GM10266 (cell line): ENCODE measurements at regions not wholly inside any gene's neighbourhood (a gene's known extent, or its start where the extent isn't known, plus 50 kb on each side); places are given as distances from the start of the nearest gene placed in this dataset.

ENCODE experiments used
- DNase-seq: peaks from one replicate; pipeline ENCODE4 v3.0.0; 2012; ENCODE audit errors: extremely low spot score
- TF ChIP-seq, protein P1 (sequence below): IDR thresholded peaks from 2 replicates; pipeline ENCODE4 v1.5.1; 2012; ENCODE audit warnings: mild to moderate bottlenecking, low read depth; ENCODE audit not compliant: control insufficient read depth, insufficient read depth; ENCODE audit errors: missing control alignments

DNA sequence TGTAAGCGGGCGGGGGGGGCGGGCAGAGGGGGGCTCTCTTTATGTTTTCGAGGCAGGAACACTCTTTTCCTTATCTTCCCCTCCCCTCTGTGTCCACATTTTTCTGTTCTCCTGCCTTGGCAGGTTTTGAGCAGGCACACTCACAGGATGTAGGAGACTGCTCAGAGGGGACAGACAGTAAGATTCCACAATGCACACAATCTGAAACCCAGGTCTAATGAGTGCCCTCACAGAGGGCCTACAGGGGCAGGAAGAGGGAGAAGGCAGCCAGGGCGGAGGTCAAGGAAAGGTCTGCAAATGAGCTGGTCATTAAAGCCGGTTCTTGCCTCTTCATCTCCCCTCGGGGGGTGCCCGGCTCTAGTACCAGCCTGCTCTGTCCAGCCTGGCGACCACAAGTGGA, 106.1 kb upstream of the ATP6AP2 start:
- TF ChIP-seq, protein P1, sequence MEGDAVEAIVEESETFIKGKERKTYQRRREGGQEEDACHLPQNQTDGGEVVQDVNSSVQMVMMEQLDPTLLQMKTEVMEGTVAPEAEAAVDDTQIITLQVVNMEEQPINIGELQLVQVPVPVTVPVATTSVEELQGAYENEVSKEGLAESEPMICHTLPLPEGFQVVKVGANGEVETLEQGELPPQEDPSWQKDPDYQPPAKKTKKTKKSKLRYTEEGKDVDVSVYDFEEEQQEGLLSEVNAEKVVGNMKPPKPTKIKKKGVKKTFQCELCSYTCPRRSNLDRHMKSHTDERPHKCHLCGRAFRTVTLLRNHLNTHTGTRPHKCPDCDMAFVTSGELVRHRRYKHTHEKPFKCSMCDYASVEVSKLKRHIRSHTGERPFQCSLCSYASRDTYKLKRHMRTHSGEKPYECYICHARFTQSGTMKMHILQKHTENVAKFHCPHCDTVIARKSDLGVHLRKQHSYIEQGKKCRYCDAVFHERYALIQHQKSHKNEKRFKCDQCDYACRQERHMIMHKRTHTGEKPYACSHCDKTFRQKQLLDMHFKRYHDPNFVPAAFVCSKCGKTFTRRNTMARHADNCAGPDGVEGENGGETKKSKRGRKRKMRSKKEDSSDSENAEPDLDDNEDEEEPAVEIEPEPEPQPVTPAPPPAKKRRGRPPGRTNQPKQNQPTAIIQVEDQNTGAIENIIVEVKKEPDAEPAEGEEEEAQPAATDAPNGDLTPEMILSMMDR, result no peak
- no peak for DNase-seq

DNA sequence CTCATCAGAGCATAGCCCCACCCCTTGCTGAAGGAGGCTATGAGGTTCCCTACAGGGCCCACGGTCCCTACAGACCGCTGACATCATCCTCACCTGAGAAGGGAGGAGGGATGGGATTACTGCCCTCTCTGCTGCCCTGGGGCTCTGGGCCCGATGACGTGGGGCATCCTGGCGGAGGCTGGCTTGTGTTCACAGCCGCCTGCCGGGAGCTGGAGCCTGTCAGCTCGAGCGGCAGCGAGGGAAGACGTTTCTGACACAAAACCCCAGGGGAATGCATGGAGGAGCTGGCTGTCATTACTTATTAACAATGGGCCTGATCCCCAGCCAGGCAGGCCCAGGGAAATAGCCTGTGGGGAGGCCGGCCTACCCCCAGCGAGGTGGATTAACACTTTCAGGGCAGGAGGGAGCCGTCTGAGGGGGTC, 106.6 kb upstream of the ATP6AP2 start:
- TF ChIP-seq, protein P1, result no peak
- DNase-seq, result no peak

DNA sequence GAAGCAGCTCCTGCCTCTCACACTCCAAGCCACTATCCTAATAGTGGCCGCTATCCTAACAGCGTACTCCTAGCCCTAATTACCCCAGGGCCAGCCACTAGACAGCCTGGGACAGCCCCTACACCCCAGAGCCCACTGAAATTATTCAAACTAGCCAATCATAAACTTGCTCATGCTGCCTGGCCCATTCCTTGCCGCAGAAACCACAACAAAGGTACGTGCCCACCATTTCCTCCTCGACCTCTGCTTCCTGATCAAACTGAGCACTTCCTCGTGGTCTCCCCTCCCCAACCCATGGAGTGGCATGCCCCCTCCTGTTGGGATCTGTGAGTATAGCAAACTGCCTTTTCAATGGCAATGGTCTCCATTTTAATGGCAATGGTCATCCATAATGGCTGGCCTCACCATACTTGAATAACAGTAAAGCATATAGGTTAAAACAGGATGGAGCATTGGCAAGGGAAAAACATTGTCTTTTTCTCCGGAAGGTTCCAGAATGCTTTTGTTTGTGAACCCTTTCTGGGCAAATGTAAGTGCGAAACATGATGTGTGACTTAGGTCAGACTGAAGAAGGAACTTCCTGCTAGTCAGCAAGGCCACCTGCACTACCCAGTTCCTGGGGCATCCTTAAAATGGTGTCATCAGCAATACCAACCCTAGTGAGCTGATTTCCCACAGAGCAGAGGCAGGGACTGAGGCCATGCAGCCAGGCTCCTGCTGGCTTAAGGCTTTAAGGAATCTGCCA, 107.1 kb upstream of the ATP6AP2 start:
- DNase-seq, result no peak
- TF ChIP-seq, protein P1, result no peak

DNA sequence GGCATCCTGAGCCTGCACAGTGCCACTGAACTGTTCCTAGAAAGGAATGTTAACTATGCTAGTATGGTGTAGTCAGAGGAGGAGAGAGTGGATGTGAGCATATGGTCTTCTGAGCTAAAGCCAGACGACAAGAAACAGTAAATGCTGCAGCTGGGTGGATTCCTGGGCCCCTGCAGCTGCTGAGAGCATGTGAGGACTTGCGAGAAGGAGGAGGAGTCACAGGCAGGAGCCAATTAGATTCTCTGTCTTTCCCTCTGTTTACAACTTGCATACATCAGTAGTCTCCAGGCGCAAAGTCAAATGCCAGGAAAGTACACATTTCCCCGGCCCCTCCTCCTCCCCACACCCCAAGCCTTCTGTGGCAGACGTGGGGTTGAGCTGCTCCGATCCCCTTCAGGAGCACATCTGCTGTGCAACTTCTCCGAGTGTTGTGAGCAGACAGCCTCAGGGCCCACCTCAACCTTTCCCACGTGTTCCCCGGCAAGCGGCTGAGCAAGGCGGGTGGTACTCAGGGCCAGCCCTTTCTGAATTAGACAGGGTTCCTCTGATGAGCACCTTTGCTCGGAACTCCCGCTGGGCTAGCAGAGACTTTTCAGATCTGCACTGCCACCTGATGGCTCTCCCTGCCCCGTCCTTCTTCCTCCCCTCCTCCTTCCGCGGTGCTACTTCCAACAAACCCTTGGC, 108.7 kb upstream of the ATP6AP2 start:
- TF ChIP-seq, protein P1, result peak; percentile 39
- DNase-seq, result peak; percentile 23

DNA sequence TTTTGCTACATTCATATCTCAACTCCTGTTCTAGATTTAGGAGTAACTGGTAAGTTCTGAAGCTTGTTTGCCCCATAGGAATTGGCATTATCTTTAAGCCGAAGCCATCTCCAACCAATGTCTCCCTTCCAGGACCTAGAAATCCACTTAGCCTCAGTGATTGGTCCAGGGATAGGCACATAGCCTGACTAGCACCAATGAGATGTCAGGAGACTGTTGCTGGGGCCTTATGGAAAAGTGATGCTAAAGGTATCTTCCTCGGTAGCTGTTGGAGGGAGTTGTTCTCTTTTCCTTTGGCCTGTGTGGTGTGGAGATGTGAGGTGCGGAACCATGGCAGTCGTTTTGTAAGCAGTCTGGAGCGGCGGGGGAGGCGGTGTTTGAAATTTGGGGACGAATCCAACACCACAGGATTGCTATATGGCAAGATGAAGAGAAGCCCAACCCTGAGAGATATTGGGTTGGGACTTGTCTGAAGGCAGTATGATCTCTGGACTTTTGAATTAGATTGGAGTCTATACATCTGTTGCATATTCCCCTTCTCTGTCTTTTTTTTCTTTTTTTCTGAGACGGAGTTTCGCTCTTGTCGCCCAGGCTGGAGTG, 109.8 kb upstream of the ATP6AP2 start:
- DNase-seq, result no peak
- TF ChIP-seq, protein P1, result no peak

DNA sequence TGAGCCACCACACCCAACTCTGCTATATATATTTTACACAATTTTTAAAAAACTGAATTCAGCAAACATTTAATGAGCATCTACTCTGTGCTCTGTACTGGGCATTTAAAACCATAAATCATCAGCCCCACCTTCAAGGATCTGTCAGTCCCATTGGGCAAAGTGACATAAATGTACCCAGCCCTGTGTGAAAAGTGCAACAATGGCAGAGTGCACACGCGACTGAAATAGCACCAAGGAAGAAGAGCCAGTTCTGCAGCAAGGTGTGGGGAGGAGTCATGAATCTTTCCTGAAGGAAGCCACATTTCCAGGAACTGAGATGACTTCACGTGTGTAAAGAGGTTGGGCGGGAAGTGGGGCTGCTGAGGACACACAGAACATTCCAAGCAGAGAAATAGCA, 111.5 kb upstream of the ATP6AP2 start:
- DNase-seq, result no peak
- TF ChIP-seq, protein P1, result no peak
